HPDE6-E6E7 (cell line): ENCODE measurements at regions not wholly inside any gene's neighbourhood (a gene's known extent, or its start where the extent isn't known, plus 50 kb on each side); places are given as distances from the start of the nearest gene placed in this dataset.

Source experiments
- DNase-seq: peaks from one replicate; pipeline ENCODE4 v3.0.0; 2011; ENCODE audit warnings: missing footprints; ENCODE audit errors: extremely low spot score

- DNase-seq: no peak
These were observed 139.9 kb upstream of the PMEPA1 start for GRCh38 chr20:57849521-57850215.

- DNase-seq: no peak
These were observed 139.3 kb upstream of the PMEPA1 start for GRCh38 chr20:57849121-57849520.

GRCh38 chr20:57848282-57848681 lies 138.5 kb upstream of the PMEPA1 start:
- DNase-seq: no peak

- no peak for DNase-seq
These were observed 137.3 kb upstream of the PMEPA1 start for GRCh38 chr20:57847104-57847503.

- no peak for DNase-seq
These were observed 135.1 kb upstream of the PMEPA1 start for GRCh38 chr20:57844626-57845596.

- no peak for DNase-seq
These were observed 134.3 kb upstream of the PMEPA1 start for GRCh38 chr20:57843941-57844625.

- no peak for DNase-seq
These were observed 132.9 kb upstream of the PMEPA1 start for GRCh38 chr20:57842720-57843119.

GRCh38 chr20:57841297-57841866 lies 131.6 kb upstream of the PMEPA1 start:
- no peak for DNase-seq

- no peak for DNase-seq
These were observed 130.9 kb upstream of the PMEPA1 start for GRCh38 chr20:57840504-57841296.

- no peak for DNase-seq
These were observed 130.3 kb upstream of the PMEPA1 start for GRCh38 chr20:57840066-57840465.

- no peak for DNase-seq
These were observed 128.9 kb upstream of the PMEPA1 start for GRCh38 chr20:57838670-57839151.

- DNase-seq: no peak
These were observed 127.6 kb upstream of the PMEPA1 start for GRCh38 chr20:57837208-57838035.

- DNase-seq: no peak
These were observed 126.0 kb upstream of the PMEPA1 start for GRCh38 chr20:57835588-57836455.

GRCh38 chr20:57835074-57835452 lies 125.2 kb upstream of the PMEPA1 start:
- DNase-seq: no peak

- DNase-seq: no peak
These were observed 124.7 kb upstream of the PMEPA1 start for GRCh38 chr20:57834306-57835073.

GRCh38 chr20:57831993-57832585 lies 122.3 kb upstream of the PMEPA1 start:
- DNase-seq: no peak

GRCh38 chr20:57831326-57831992 lies 121.6 kb upstream of the PMEPA1 start:
- DNase-seq: no peak
